Neural cell (in vitro differentiated cells): ENCODE measurements at regions not wholly inside any gene's neighbourhood (a gene's known extent, or its start where the extent isn't known, plus 50 kb on each side); places are given as distances from the start of the nearest gene placed in this dataset.

ENCODE experiments used
- CTCF ChIP-seq: fragments of 450-650 bp; IDR thresholded peaks from 2 replicates; pipeline ENCODE4 v1.5.1; 2014; ENCODE audit warnings: antibody characterized with exemption, mild to moderate bottlenecking, moderate library complexity; ENCODE audit not compliant: poor library complexity, severe bottlenecking
- EP300 ChIP-seq: fragments of 450-650 bp; conservative IDR thresholded peaks from 2 replicates; pipeline ENCODE4 v1.6.1; 2014; ENCODE audit warnings: antibody characterized with exemption, mild to moderate bottlenecking, moderate library complexity; ENCODE audit not compliant: poor library complexity, severe bottlenecking
- EZH2 ChIP-seq: fragments of 200-600, 300-800 bp; shearing (Covaris generic), sonication (generic); IDR thresholded peaks from 2 replicates; pipeline ENCODE4 v1.6.1; 2014; ENCODE audit warnings: antibody characterized with exemption, low read length, borderline replicate concordance, mild to moderate bottlenecking; ENCODE audit not compliant: insufficient read depth, poor library complexity, severe bottlenecking
- MXI1 ChIP-seq: fragments of 450-650 bp; conservative IDR thresholded peaks from 2 replicates; pipeline ENCODE4 v1.6.1; 2014; ENCODE audit warnings: antibody characterized with exemption, mild to moderate bottlenecking; ENCODE audit not compliant: poor library complexity, severe bottlenecking
- POLR2AphosphoS5 ChIP-seq: IDR thresholded peaks from 2 replicates; pipeline ENCODE4 v1.6.1; 2012
- REST ChIP-seq: IDR thresholded peaks from 2 replicates; pipeline ENCODE4 v1.6.1; 2012; ENCODE audit warnings: borderline replicate concordance

GRCh38 chrX:138964501-138964900 is 253.0 kb upstream of the FGF13 start:
- TF ChIP-seq CTCF, result no peak
- TF ChIP-seq EP300, result no peak
- TF ChIP-seq EZH2, result no peak
- no peak for TF ChIP-seq POLR2AphosphoS5
- no peak for TF ChIP-seq MXI1
- TF ChIP-seq REST, result no peak
